Large intestine (tissue), 3 donors: ENCODE measurements at regions not wholly inside any gene's neighbourhood (a gene's known extent, or its start where the extent isn't known, plus 50 kb on each side); places are given as distances from the start of the nearest gene placed in this dataset.

ENCODE experiments used
- DNase-seq, 2 donors: peaks; one replicate each; pipeline versions ENCODE4 v3.0.0 to v3.0.0-alpha.2; 2013
- H3K27ac ChIP-seq: one replicate; pipeline ENCODE4 v1.5.1; 2013; ENCODE audit warnings: low read length
- H3K27me3 ChIP-seq: 2 replicates; pipeline ENCODE4 v1.6.1; 2013; ENCODE audit warnings: low read length; ENCODE audit not compliant: control insufficient read depth, insufficient read depth
- H3K36me3 ChIP-seq: 2 replicates; pipeline ENCODE4 v1.6.1; 2013; ENCODE audit warnings: low read length; ENCODE audit not compliant: control insufficient read depth, insufficient read depth
- H3K4me1 ChIP-seq: one replicate; pipeline ENCODE4 v1.6.1; 2013; ENCODE audit warnings: low read length; ENCODE audit not compliant: control insufficient read depth, insufficient read depth
- H3K4me3 ChIP-seq: one replicate; pipeline ENCODE4 v1.5.1; 2013; ENCODE audit warnings: low read length
- H3K9me3 ChIP-seq: one replicate; pipeline ENCODE4 v1.6.1; 2013; ENCODE audit warnings: mild to moderate bottlenecking, low read depth, low read length, moderate library complexity; ENCODE audit not compliant: control insufficient read depth
- WGBS: methylation state at CpG from one replicate; pipeline ENCODE4 v1.1.5; 2013; ENCODE audit warnings: low lambda C conversion rate; ENCODE audit not compliant: insufficient coverage; 5-methylcytosine and 5-hydroxymethylcytosine counted together

DNA sequence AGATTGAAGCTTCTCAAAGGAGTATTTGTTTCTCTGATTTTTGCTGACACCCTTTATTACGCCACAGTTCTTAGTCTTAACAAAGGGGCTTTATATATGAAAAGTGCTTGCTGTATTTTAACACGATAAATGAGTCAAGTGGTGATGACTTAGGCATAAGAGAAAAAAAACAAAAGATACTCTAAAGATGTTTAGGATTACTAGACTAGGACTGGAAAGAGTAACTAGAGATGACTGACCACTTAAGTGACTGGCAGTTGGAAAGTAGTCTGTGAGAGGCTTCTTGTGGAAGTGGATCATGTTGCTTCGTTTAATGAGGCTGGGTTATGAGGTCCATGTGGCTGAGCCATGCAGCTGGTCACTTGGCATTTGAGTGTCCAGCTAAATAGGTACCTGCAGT, 69.4 kb upstream of the ACTBL2 start:
- no peaks in the 10 kb centered on the region for H3K27me3 ChIP-seq
- DNase-seq: no peak
- no peaks in the 10 kb centered on the region for H3K36me3 ChIP-seq
- no peaks in the 10 kb centered on the region for H3K4me1 ChIP-seq
- H3K9me3 ChIP-seq: no peaks in the 10 kb centered on the region
- H3K27ac ChIP-seq: no peak overlapping the region
- H3K4me3 ChIP-seq: no peak overlapping the region
- WGBS: 92% methylated on average over 2 of the region's 3 CpGs

DNA sequence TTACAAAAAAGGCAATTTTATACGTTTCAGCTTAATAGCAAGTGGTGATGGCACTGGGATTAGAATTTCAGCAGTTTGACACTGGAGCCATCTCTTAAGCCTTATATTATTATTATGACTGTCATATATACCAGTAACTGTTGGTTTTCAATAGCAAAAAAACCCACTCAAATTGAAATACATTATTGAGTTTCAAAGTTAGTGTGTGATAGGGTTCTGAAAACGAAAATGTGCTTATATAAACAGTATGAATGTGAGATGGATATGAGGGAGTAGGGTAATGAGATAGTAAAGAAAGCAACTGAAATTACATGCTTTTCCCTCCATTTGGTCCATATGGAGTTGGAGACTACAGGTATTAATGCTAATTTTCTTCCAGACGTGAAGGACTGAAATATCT, 68.6 kb upstream of the ACTBL2 start:
- WGBS: 100% methylated on average over 1 of the region's 3 CpGs
- H3K27me3 ChIP-seq: no peaks in the 10 kb centered on the region
- no peaks in the 10 kb centered on the region for H3K9me3 ChIP-seq
- H3K4me3 ChIP-seq: no peak overlapping the region
- no peaks in the 10 kb centered on the region for H3K36me3 ChIP-seq
- H3K4me1 ChIP-seq: no peaks in the 10 kb centered on the region
- no peak for DNase-seq
- H3K27ac ChIP-seq: no peak overlapping the region

DNA sequence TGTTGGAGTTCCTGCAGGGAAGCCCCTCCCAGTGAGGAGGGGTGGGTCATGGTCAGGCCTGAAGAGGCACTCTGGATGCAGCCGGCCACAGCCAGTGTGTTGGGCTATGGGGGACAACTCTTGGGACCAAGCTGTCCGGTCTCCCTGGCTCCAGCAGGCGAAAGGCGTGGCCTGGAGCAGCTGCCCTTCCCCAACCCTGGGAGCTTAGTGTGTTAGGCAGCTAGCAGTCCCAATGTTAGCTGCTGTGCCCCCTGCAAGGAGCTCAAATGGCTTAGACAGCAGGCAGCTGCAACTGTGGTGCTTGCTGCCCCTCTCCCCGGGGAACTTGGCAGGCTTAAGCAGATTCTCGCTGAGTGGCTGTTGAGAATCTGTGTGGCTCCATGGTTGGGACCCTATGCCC, 67.5 kb upstream of the ACTBL2 start:
- WGBS: no CpG with 5 or more reads among the region's 6 CpGs
- Histone ChIP-seq H3K9me3 (no peaks in the 10 kb centered on the region), H3K27me3 (no peaks in the 10 kb centered on the region), H3K27ac (no peak overlapping the region), H3K36me3 (no peaks in the 10 kb centered on the region), H3K4me1 (no peaks in the 10 kb centered on the region), H3K4me3 (no peak overlapping the region)
- no peak for DNase-seq

DNA sequence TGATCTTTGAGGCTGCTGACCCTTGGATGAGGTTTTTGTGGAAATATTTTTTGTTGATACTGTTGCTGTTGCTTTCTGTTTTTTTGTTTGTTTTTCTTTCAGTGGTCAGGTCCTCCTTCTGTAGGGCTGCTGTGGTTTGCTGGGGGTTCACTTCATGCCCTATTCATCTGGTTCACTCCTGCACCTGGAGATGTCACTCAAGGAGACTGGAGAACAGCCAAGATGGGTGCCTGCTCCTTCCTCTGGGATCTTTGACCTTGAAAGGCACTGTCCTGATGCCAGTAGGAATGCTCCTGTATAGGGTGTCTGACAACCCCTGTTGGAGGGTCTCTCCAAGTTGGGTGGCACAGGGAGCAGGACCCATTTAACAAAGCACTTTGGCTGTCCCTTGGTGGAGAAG, 67.0 kb upstream of the ACTBL2 start:
- H3K4me1 ChIP-seq: no peaks in the 10 kb centered on the region
- H3K27ac ChIP-seq: no peak overlapping the region
- no peaks in the 10 kb centered on the region for H3K36me3 ChIP-seq
- no peaks in the 10 kb centered on the region for H3K9me3 ChIP-seq
- H3K4me3 ChIP-seq: no peak overlapping the region
- no peak for DNase-seq
- H3K27me3 ChIP-seq: no peaks in the 10 kb centered on the region

DNA sequence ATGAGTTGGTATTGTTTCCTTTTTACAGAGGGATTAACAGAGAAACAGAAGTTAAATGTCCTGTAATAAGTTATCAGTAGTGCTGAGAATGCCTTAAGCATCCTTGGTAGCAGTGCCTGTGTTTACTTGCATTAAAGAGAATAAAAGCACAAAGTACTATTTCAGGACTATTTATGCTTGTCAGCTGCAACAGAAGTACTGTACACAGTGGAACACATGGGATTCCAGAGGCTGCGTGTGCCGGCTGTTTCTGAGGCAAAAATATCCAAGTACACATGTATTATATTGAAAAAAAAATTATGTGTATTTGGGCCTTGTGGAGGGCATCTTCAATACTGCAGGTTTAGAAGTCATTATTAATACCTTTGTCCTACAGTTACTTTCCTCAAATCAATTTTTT, 58.2 kb upstream of the ACTBL2 start:
- Histone ChIP-seq H3K4me1 (no peaks in the 10 kb centered on the region), H3K4me3 (no peak overlapping the region), H3K9me3 (no peaks in the 10 kb centered on the region), H3K27ac (no peak overlapping the region), H3K27me3 (no peaks in the 10 kb centered on the region), H3K36me3 (no peaks in the 10 kb centered on the region)
- no CpG with 5 or more reads among the region's 2 CpGs for WGBS
- no peak for DNase-seq

DNA sequence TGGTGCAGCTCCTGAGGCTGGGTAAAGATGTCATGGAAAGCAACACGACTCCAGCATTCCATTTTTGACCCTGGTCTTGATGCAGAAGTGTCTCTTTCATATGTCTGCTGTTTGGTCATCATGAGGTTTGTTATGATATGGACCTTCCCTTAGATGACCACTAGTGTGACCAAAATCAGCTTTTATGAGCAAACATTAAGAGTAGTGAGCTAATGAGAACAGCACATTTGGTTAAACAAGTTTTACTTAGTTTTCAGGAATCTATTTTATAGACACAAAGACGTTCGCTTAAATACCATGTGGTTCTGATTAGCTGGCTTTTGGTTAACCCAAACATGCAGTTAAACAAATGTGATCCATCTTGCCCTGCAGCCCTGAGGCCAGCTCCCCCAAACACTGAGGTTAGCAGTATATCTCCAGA, 56.7 kb upstream of the ACTBL2 start:
- Histone ChIP-seq H3K36me3 (no peaks in the 10 kb centered on the region), H3K27ac (no peak overlapping the region), H3K27me3 (no peaks in the 10 kb centered on the region), H3K9me3 (no peaks in the 10 kb centered on the region), H3K4me1 (no peaks in the 10 kb centered on the region), H3K4me3 (no peak overlapping the region)
- 71% methylated on average over 2 of the region's 3 CpGs for WGBS
- no peak for DNase-seq

DNA sequence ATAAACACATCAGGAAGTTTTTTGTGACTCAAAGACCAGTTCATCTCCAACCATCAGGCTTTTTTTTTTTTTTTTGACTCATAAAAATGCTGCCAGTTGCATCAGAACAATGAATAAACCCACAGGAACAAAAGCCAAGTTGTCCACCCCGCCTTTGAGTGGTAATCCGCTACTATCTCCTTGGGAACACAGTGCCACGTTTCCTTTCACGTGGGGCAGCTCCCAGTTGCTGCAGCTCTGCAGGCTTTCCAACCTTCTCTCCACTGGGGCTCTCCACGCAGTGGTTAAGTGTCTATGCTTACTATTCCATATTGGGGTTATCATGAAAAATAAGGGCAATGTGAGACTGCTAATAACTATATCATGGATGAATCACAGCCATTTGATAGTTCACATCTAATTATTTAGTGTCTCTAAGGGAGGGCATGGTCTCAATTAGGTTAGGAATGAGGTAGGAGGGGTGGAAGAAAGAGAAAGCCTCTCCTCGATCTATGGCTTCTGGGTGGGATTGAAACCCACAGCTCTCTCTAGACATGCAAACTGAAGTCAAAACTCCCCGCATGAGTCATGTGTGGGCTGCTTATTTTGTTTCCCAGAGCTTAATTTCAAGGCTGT, 55.8 kb upstream of the ACTBL2 start:
- WGBS: 100% methylated on average over 1 of the region's 7 CpGs
- H3K36me3 ChIP-seq: no peaks in the 10 kb centered on the region

DNA sequence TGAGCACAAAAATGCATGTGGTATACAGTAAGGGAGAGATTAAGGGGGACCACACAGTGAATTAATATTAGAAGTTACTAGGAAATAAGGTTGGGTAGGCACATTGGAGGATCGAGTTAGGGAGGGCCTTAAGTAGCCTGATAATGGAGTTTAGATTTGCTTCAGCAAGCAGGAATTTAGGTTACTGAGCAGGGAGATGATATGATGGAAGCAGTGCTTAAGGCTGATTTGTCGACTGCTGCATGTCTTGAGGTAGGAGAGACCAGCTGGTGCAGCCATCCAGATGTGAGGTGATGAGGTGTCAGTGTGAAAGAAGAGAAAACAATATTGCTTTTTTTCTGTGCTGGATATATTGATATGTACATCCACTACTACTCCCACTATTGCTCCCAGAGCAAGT, 55.2 kb upstream of the ACTBL2 start:
- DNase-seq: no peak
- Histone ChIP-seq H3K9me3 (no peaks in the 10 kb centered on the region), H3K36me3 (no peaks in the 10 kb centered on the region), H3K27me3 (no peaks in the 10 kb centered on the region), H3K27ac (no peak overlapping the region), H3K4me3 (no peak overlapping the region), H3K4me1 (no peaks in the 10 kb centered on the region)
- 100% methylated on average over 1 of the region's 2 CpGs for WGBS

More for the DNA sequence above, 55.8 kb upstream of the ACTBL2 start:
- DNase-seq: no peak
- no peak overlapping the region for H3K4me3 ChIP-seq
- no peaks in the 10 kb centered on the region for H3K9me3 ChIP-seq
- H3K27me3 ChIP-seq: no peaks in the 10 kb centered on the region
- no peaks in the 10 kb centered on the region for H3K4me1 ChIP-seq
- no peak overlapping the region for H3K27ac ChIP-seq

DNA sequence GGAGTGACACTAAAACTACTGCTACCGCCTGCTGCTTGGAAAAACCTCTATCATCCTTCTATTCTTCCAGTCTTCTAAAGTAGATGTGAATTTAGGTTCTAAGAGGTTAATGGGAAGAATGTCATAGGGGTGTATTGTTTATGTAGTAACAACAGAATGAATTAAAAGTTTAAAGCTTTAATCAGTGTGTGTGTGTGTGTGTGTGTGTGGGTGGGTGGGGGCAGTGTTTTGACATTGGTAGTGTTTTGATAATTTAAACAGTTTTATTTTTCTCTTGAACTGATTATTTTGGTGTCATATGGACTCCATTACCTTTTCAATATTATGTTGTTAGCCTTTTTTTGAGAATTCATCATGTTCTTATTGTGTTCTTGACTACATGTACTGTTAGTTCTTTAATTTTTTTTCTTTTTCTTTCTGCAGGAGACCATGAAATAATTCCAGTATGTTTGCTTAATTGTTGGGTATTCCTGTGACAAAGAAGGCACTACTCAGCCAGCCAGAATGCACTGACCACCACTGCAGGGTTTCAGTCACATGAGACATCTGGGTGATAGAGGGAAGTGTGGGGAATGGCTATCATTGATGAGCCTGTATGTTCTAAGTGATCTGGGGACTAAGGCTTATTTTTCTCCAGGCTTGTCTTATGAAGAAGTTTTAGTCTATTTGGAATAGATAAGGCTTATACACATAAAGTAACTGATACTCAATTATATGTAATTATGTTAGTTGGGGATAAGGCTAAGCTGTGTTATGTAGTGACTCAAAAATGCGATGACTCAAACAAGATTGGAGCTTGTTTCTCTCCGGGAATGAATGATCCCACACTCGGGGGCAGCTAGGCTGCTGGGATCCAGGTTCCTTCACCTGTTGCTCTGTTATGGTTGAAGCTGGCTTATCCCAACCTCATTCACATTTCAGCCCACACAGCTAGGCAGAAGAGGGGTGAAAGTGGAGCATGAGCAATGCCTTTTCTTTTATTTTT, 50.2 kb upstream of the ACTBL2 start:
- Histone ChIP-seq H3K4me3 (no peak overlapping the region), H3K27me3 (no peaks in the 10 kb centered on the region), H3K9me3 (no peaks in the 10 kb centered on the region), H3K27ac (no peak overlapping the region), H3K4me1 (no peaks in the 10 kb centered on the region), H3K36me3 (no peaks in the 10 kb centered on the region)
- no CpG with 5 or more reads among the region's 4 CpGs for WGBS
- no peak for DNase-seq
